ENCODE measurements at regions not wholly inside any gene's neighbourhood (a gene's known extent, or its start where the extent isn't known, plus 50 kb on each side); places are given as distances from the start of the nearest gene placed in this dataset.
"Not testable (repeated sequence)": the region's sequence is repeated elsewhere in the genome, so short reads cannot be mapped to it uniquely, and the experiment has no call there.

DNA sequence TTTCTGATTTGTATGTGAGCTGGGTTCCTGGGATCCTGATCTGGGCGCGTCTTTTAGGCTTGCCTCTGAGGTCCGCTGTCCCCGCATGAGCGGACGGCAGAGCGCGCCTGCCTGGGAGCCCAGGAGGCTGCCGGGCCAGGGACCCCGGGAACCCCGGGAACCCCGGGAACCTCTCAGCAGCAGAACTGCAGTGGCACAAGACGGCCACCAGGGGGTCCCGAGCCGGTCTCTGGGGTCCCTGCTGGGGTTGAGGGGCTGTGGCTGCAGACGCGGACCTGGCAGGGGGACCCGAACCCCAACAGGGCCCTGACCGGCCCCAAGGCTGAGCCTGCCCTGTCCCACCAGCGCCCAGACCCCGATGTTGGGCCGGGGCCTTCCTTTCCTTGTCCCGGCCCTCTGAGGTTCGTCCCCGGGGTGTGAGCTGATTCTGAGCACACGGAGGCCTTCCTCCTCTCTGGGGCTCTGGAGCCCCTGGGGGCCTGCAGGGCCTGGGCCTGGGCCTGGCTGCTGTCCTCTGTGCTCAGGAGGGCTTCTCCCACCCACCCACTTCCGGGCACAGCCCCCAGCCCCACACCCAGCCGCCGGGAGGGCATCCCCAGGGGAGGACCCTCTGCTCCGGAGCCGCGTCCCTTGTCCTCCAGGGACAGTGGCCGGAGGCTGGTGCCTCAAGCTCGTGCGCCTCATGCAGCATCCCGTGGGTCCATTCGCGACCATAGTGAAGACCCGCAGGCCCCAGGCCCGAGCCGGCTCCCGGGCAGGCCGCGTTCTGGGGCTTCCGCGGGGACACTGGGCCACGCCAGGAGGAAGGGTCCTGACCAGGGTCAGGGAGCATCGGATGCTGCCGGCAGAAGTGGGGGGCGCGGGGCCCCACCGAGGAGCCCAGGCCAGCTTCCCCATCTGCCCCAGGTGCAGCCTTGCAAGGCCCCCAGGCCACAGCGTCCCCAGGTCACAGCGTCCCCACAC is 152.9 kb downstream of the TMEM121 start:
- not testable (repeated sequence) for DNase-seq (ENCODE audit: low spot score)

DNA sequence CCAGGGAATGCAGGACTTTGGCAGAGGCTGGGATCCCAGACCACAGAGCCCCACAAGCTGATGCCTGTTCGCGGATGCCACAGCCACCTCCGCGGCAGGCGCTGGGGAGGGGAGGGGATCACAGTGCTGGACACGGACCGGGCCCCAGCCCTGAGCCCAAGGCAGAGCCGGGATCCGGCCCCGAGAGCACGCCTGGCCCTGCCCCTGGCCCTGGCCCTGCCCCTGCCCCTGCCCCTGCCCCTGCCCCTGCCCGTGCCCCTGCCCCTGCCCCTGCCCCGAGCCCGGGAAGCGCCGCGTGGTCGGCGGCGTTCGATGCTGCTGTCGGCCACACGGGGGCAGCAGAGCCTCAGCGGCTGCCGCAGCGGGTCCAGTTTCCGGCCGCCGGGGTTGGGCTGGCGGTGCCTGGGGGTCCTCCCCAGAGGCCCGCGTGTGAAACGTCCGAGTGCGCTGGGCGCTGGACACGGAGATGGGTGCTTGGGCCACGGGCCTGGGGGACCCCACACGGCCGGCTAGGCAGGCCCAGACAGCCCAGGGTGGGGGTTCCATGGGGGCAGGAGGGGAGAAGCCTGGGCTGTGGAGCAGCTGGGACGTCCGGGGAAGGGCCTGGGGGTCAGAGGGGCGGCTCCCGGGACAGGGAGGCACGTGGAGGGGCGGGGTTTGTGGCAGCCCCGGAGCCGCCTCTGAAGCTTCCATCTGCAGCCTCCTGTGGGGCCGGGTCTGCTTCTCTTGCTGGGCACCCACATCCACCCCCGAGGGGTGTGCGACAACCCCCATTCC is 153.8 kb downstream of the TMEM121 start:
- not testable (repeated sequence) for DNase-seq (ENCODE audit: low spot score)

- DNase-seq (ENCODE audit: low spot score): not testable (repeated sequence)
Observed at GRCh38 chr14:105680736-105681098, 154.3 kb downstream of the TMEM121 start.

- not testable (repeated sequence) for DNase-seq (ENCODE audit: low spot score)
Observed at GRCh38 chr14:105681606-105682185, 155.3 kb downstream of the TMEM121 start.

DNA sequence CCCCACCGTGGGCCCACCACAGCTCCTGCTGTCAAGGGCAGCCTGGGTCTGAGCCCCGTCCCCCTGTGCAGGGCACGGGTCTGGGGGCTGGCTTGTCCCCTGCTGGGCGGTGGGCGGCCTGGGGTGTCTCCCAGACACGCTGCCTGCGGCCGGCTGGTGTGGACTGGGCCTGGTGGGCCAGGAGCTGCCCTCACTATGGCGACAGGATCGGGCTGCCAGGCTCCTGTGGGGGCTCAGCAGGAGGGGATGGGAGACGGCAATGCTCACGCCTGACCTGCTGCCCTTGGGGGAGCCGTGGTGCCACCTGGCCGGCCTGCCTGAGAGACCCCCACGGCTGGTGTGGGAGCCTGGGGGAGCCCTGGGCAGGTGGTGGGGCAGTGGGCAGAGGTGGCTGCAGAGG is 156.1 kb downstream of the TMEM121 start:
- DNase-seq (ENCODE audit: low spot score): not testable (repeated sequence)

- DNase-seq (ENCODE audit: low spot score): no peak
Observed at GRCh38 chr14:105682956-105683570, 156.7 kb downstream of the TMEM121 start.

DNA sequence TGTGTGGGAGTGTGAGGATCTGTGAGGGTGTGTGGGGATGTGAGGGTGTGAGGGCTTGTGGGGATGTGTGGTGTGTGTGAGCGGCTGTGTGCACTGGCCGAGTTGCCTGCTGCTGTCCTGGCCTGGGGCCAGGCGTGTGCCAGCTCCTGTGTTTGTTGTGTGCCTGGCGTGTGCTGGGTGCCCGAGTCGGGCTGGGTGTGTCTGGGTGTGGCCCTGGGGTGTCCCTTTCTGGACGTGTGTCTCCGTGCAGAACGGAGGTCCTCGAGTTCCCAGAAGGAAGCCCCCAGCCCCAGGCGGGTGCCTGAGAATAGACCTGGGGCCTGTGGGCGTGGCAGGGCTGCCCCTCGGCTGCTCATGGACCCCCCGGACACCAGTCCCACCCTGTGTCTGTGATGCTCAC is 157.7 kb downstream of the TMEM121 start:
- DNase-seq (ENCODE audit: low spot score): not testable (repeated sequence)

- DNase-seq (ENCODE audit: low spot score): not testable (repeated sequence)
Observed at GRCh38 chr14:105684597-105684996, 158.2 kb downstream of the TMEM121 start.

DNA sequence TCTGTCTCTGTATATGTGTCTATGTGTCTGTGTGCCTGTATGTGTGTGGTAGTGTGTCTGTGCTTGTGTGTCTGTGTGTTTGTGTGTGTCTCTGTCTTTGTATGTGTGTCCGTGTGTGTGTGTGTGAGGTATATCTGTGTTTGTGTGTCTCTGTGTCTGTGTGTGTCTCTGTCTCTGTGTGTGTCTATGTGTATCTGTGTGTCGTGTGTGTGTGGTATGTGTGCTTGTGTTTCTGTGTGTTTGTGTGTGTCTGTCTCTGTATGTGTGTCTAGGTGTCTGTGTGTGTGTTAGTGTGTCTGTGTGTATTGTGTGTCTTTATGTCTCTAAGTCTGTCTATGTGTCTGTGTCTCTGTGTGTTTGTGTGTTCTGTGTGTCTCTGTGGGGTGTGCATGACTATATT is 158.6 kb downstream of the TMEM121 start:
- DNase-seq (ENCODE audit: low spot score): no peak

DNA sequence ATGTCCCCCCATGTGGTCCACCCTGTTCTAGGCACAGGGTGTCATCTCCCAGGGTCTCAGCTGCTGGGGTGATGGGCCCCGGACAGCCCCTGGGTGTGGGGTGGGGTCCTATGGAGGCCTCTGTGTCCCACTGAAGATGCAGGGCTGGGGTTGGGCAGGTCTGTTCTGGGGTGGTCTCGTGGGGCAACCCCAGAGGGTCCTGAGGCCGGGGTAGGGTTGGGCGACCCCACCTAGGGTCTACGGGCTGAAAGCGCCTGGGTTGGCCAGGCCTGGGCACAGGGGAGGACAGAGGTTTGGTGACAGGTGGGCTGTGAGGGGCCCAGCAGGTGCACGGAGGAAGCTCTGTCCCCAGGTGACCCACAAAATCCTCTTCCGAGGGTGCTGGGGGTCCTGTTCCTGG is 159.2 kb downstream of the TMEM121 start:
- not testable (repeated sequence) for DNase-seq (ENCODE audit: low spot score)

GRCh38 chr14:105686050-105686449 is 159.7 kb downstream of the TMEM121 start:
- not testable (repeated sequence) for DNase-seq (ENCODE audit: low spot score)

- not testable (repeated sequence) for DNase-seq (ENCODE audit: low spot score)
Observed at GRCh38 chr14:105686462-105687170, 160.2 kb downstream of the TMEM121 start.

DNA sequence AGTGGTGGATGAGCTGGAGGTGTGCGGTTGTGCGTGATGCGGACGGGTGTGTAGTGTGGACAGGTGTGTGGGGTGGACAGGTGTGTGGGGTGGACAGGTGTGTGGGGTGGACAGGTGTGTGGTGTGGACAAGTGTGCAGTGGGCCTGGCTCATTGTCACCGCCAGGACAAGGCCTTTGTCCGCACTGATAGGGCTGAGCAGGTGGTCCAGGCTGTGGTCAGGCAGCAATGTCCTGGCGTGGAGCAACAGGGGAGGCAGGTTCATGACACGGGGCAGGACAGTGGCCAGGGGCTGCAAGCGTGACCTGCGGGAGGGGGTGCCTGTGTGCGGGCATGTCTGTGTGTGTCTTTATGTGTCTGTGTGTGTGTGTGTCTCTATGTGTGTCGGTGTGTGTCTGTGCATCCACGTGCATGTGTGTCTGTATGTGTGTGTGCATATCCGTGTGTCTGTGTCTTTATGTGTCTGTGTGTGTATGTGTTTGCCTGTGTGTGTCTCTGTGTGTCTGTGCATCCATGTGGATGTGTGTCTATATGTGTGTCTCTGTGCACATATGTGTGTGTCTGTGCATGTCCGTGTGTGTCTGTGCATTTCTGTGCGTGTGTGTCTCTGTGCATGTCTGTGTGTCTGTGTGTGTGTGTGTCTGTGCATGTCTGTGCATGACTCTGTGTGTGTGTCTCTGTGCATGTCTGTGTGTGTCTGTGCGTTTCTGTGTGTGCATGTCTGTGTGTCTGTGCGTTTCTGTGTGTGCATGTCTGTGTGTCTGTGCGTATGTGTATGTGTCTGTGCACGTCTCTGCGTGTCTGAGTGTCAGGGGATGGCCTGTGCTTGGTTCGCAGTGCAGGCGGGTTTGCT is 161.0 kb downstream of the TMEM121 start:
- DNase-seq (ENCODE audit: low spot score): not testable (repeated sequence)

- not testable (repeated sequence) for DNase-seq (ENCODE audit: low spot score)
Observed at GRCh38 chr14:105688023-105688351, 161.6 kb downstream of the TMEM121 start.

- DNase-seq (ENCODE audit: low spot score): not testable (repeated sequence)
Observed at GRCh38 chr14:105688664-105689221, 162.4 kb downstream of the TMEM121 start.

DNA sequence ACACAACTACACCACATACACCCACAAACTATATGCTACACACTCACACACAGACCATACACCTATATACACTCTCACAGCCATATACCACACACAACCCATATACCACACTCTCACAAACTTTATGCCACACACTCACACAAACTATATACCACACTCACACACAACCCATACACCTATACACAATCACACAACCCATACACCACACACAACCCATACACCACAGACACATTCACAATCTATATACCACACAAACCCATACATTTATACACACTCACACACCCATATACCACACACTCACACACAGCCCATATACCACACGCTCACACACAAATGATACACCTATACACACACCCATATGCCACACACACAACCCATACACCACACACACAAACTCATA is 163.3 kb downstream of the TMEM121 start:
- DNase-seq (ENCODE audit: low spot score): no peak

DNA sequence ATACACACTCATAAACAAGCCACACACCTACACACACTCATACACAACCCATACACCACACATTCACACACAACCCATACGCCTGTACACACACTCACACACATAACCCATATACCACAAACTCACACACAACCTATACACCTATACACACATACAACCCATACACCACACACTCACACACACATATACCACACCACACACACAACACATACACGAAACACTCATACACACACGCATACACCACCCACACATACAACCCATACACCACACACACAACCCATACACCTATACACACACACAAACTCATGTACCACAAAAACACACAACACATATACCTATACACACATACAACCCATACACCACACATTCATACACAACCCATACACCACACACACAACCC is 164.3 kb downstream of the TMEM121 start:
- DNase-seq (ENCODE audit: low spot score): no peak

GRCh38 chr14:105691321-105692109 is 165.1 kb downstream of the TMEM121 start:
- DNase-seq (ENCODE audit: low spot score): not testable (repeated sequence)

GRCh38 chr14:105692110-105692685 is 165.8 kb downstream of the TMEM121 start:
- not testable (repeated sequence) for DNase-seq (ENCODE audit: low spot score)
